ENCODE measurements at regions not wholly inside any gene's neighbourhood (a gene's known extent, or its start where the extent isn't known, plus 50 kb on each side); places are given as distances from the start of the nearest gene placed in this dataset.

DNA sequence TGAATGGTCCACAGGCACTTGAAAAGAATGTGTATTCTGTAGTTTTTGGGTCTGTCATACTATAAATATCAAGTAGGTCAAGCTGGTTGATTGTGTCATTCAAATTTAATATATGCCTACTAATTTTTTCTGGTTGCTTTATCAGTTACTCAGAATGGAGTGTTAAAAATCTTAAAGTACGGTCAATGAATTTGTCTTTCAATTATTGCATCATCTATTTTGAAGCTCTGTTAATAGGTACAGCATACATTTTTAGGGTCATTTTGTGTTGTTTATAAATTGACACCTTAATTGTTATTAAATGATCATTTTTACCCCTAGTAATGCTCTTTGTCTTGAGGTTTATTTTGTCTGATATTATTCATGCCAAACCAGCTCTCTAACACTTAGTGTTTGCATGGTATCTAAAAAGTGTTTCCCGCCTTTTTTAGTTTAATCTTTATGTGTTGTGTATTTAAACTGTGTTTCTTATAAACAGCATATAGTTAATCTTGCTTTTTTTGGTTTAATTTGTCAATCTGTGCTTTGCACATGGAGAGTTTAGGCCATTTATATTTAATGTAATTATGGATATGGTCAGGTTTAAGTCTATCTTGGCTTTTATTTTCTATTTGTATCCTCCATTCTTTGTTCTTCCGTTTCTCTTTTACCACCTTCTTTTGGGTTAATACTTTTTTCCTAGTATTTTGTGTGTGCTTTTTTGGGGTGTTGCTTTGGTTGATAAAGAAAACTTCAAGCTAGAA lies 204.9 kb upstream of the EEF2KMT start:
- Histone ChIP-seq H3K79me2 (ENCODE audit: control insufficient read depth, insufficient read depth, low read length) (no peaks in the 10 kb centered on the region), H3K9ac (replicated peaks; ENCODE audit: extremely low read depth, insufficient read depth, low read length) (no peak overlapping the region), H3K27ac (ENCODE audit: insufficient read depth, low read depth, low read length) (no peak overlapping the region), H4K20me1 (replicated peaks; ENCODE audit: control insufficient read depth, extremely low read depth, insufficient read depth, low read length) (no peaks in the 10 kb centered on the region), H2AFZ (ENCODE audit: low read depth, low read length) (no peak overlapping the region), H3K4me2 (ENCODE audit: insufficient read depth, low read length) (no peak overlapping the region), H3K4me3 (replicated peaks in 1 of 3; ENCODE audit: insufficient read depth in 1 of 3, low read depth in 1 of 3, low read length in 3 of 3) (no peak overlapping the region), H3K4me1 (ENCODE audit: control insufficient read depth, extremely low read depth, insufficient read depth, low read length) (no peaks in the 10 kb centered on the region), H3K9me3 (replicated peaks; ENCODE audit: control insufficient read depth, insufficient read depth, low read length) (peaks cover 3% of the 10 kb centered on the region), H3K27me3 (ENCODE audit: control insufficient read depth in 2 of 2, insufficient read depth in 2 of 2, low read length in 2 of 2) (no peaks in the 10 kb centered on the region), H3K36me3 (ENCODE audit: control insufficient read depth in 2 of 2, extremely low read depth in 1 of 2, insufficient read depth in 2 of 2, low read length in 2 of 2) (no peaks in the 10 kb centered on the region), H3K9me1 (replicated peaks; ENCODE audit: control insufficient read depth, extremely low read depth, insufficient read depth, low read length) (no peaks in the 10 kb centered on the region)
- ChIA-PET CTCF (no interaction called here), POLR2A (no interaction called here)
- intact Hi-C loops (cut with micrococcal nuclease), result no loop called here
- no peak for DNase-seq (ENCODE audit: low read depth, low spot score)
- TF ChIP-seq MAX (IDR thresholded peaks at IDR 0.05; ENCODE audit: insufficient read depth, insufficient read length), result no peak
- TF ChIP-seq JUN (IDR thresholded peaks at IDR 0.05; ENCODE audit: borderline replicate concordance, insufficient read depth, insufficient read length, low read depth), result no peak
- TF ChIP-seq FOS (IDR thresholded peaks at IDR 0.05; ENCODE audit: borderline replicate concordance, insufficient read depth, low read length), result no peak
- no peak for TF ChIP-seq CTCF (IDR thresholded peaks at IDR 0.05; ENCODE audit: extremely low read depth in 1 of 2, insufficient read depth in 1 of 2, low read depth in 1 of 2, low read length in 2 of 2)
- no peak for TF ChIP-seq GATA2 (IDR thresholded peaks at IDR 0.05; ENCODE audit: insufficient read depth, insufficient read length, low read depth, low read length)
- TF ChIP-seq EZH2 (IDR thresholded peaks at IDR 0.05; ENCODE audit: borderline replicate concordance, low read depth, low read length, severe bottlenecking), result no peak
- TF ChIP-seq POLR2A (IDR thresholded peaks at IDR 0.05; ENCODE audit: low read depth, low read length), result no peak
- no peak for TF ChIP-seq MYC (IDR thresholded peaks at IDR 0.05; ENCODE audit: low read depth, low read length)
- no peak for TF ChIP-seq POLR2AphosphoS5 (IDR thresholded peaks at IDR 0.05; ENCODE audit: insufficient read depth, low read depth, low read length)
- FAIRE-seq, result no peak
- dilution Hi-C loops (cut with MboI; ENCODE audit: extremely low pct_ligation_motif_present, low sequenced_read_pairs), result no loop called here
- BruUV-seq (replicated peaks), result no TSS peak
